Urinary bladder (tissue), 3 donors: ENCODE measurements at regions not wholly inside any gene's neighbourhood (a gene's known extent, or its start where the extent isn't known, plus 50 kb on each side); places are given as distances from the start of the nearest gene placed in this dataset.
"Not testable (repeated sequence)": the region's sequence is repeated elsewhere in the genome, so short reads cannot be mapped to it uniquely, and the experiment has no call there.

Experiments used
- DNase-seq: peaks from one replicate; pipeline ENCODE4 v3.0.0-alpha.2; 2015; ENCODE audit errors: extremely low spot score
- H3K27ac ChIP-seq: one replicate; pipeline ENCODE4 v1.5.1; 2013; ENCODE audit warnings: low read depth, mild to moderate bottlenecking, moderate library complexity
- H3K36me3 ChIP-seq: one replicate; pipeline ENCODE4 v1.6.1; 2013; ENCODE audit warnings: mild to moderate bottlenecking, moderate library complexity; ENCODE audit not compliant: insufficient read depth
- H3K4me1 ChIP-seq: one replicate; pipeline ENCODE4 v1.6.1; 2013; ENCODE audit warnings: mild to moderate bottlenecking, moderate library complexity; ENCODE audit not compliant: insufficient read depth
- H3K4me3 ChIP-seq: one replicate; pipeline ENCODE4 v1.5.1; 2013; ENCODE audit warnings: low read depth, low read length
- WGBS: extraction: QIAGEN DNeasy Blood & Tissue Kit; methylation state at CpG from one replicate; pipeline ENCODE4 v1.1.7; 2013; 5-methylcytosine and 5-hydroxymethylcytosine counted together
- donor health status: healthy with polysubstance abuse.
- donor health status: healthy.

DNA sequence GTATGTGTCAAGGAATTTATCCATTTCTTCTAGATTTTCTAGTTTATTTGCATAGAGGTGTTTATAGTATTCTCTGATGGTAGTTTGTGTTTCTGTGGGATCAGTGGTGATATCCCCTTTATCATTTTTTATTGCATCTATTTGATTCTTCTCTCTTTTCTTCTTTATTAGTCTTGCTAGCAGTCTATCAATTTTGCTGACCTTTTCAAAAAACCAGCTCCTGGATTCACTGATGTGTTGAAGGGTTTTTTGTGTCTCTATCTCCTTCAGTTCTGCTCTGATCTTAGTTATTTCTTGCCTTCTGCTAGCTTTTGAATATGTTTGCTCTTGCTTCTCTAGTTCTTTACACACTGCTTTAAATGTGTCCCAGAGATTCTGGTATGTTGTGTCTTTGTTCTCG lies 307.3 kb downstream of the RPS6KC1 start:
- H3K27ac ChIP-seq, H3K4me1 ChIP-seq, H3K4me3 ChIP-seq, DNase-seq, H3K36me3 ChIP-seq: not testable (repeated sequence)
- 76% methylated on average over 1 of the region's 1 CpG for WGBS

DNA sequence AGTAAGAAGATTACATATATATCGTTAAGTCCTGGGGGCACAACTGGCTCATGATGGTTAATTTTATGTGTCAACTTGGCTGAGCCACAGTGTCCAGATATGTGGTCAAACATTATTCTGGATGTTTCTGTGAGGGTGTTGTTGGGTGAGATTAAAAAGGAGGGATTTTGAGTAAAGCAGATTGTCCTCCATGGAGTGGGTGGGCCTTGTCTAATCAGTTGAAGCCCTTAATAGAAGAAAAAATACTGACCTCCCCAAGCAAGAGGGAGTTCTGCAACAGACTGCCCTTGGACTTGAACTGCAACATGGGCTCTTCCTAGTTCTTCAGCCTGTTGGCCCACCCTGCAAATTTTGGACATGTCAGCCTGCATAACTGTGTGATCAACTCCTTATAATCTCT lies 311.6 kb downstream of the RPS6KC1 start:
- no peak for DNase-seq
- WGBS, result 99% methylated on average over 1 of the region's 1 CpG
- H3K36me3 ChIP-seq, result no peaks in the 10 kb centered on the region
- H3K4me1 ChIP-seq, result no peaks in the 10 kb centered on the region
- H3K27ac ChIP-seq, result no peak overlapping the region
- no peak overlapping the region for H3K4me3 ChIP-seq

DNA sequence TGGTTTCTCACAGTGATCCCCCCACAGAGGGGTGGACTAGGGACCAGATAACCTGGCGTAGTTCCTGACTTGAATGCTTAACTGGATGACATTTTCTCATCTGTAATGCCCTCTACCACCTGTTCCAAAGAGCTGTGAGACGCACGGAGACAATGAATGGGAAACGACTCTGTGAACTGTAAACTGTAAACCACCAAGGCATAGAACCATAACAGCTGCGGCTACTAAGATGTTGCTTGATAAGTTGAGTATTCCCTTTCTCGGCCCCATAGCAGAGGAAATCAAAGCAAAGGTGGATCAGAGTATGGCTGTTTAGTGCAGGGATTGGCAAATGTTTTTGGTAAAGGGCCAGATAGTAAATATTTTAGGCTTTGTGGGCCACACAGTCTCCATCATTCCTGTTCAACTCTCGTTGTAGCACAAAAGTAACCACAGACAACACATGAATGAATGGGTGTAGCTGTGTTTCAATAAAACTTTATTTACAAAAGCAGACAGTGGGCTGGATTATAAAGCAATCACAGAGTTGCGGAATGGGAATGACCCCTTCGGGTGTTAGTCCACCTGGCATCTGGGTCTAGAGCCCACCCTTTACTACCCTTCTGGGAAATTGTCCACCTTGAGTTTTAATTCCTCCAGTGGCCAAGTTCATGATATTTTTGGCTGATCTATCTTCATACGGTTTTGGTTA lies 315.2 kb downstream of the RPS6KC1 start:
- Histone ChIP-seq H3K4me3 (no peak overlapping the region), H3K4me1 (no peaks in the 10 kb centered on the region), H3K36me3 (no peaks in the 10 kb centered on the region), H3K27ac (no peak overlapping the region)
- 74% methylated on average over 10 of the region's 10 CpGs for WGBS
- no peak for DNase-seq

DNA sequence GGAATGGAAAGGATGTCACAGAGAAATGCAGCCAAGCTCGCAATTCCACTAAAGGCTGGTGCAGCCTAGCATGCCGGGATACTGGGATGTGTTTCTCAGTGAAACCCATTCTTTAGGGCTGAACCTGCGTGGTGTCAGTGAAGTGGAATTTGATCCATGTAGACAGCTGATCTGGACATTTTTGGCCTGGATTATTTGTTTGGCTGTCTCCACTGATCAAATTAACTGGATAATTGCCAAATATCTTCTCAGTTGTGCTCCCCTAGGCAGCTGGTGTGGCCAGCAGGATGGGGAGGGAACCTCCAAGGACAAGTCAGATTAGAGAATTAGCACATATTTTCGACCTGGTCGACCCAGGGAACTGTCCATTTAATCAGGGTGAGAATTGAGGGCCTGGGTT lies 318.4 kb downstream of the RPS6KC1 start:
- no peak for DNase-seq
- Histone ChIP-seq H3K36me3 (no peaks in the 10 kb centered on the region), H3K4me1 (no peaks in the 10 kb centered on the region), H3K4me3 (no peak overlapping the region), H3K27ac (no peak overlapping the region)
- WGBS, result 82% methylated on average over 5 of the region's 5 CpGs

- 86% methylated on average over 5 of the region's 5 CpGs for WGBS
- Histone ChIP-seq H3K27ac (no peak overlapping the region), H3K36me3 (no peaks in the 10 kb centered on the region), H3K4me1 (no peaks in the 10 kb centered on the region), H3K4me3 (no peak overlapping the region)
- DNase-seq, result no peak
These were observed 319.5 kb downstream of the RPS6KC1 start for GRCh38 chr1:213370523-213370922.

DNA sequence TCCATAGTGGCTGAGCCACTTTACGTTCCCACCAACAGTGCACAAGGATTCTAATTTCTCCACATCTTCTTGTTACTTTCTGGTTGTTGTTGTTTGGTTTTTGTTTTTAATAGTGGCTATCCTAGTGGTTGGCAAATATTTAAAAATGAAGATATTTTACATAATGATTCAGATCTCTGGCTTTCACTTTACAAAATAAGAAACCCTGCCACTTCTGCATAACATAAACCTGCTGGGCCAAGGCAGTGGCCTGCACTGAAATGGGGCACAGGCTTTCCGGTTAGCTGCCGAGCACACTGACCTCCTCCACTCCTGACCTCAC lies 320.4 kb downstream of the RPS6KC1 start:
- DNase-seq, result no peak
- Histone ChIP-seq H3K4me3 (no peak overlapping the region), H3K27ac (no peak overlapping the region), H3K36me3 (no peaks in the 10 kb centered on the region), H3K4me1 (no peaks in the 10 kb centered on the region)
- WGBS, result 90% methylated on average over 3 of the region's 3 CpGs

GRCh38 chr1:213371847-213372619 lies 321.0 kb downstream of the RPS6KC1 start:
- Histone ChIP-seq H3K4me3 (no peak overlapping the region), H3K27ac (no peak overlapping the region), H3K36me3 (no peaks in the 10 kb centered on the region), H3K4me1 (no peaks in the 10 kb centered on the region)
- no peak for DNase-seq
- WGBS, result 88% methylated on average over 9 of the region's 9 CpGs

DNA sequence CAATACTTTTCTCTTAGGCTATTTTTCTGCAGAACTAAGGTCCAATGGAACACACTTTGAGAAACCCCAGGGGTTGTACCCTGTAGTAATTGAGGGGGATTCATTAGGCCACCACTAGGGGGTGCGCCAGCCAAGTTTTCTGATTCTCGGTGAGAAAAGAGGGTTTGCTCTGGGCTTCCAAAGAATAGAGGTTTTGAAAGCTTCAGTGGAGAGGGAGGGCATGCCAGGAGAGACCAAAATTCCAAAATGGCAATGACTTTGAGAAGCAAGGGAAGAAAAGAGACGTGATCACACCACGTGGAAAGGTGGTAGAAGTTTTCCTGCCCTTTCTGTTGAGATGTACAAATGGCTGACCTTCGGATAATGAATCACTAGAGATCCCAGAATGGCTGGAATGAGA lies 323.3 kb downstream of the RPS6KC1 start:
- WGBS, result 37% methylated on average over 5 of the region's 5 CpGs
- Histone ChIP-seq H3K27ac (no peak overlapping the region), H3K4me3 (no peak overlapping the region), H3K4me1 (no peaks in the 10 kb centered on the region), H3K36me3 (no peaks in the 10 kb centered on the region)
- peak; percentile 39 for DNase-seq

DNA sequence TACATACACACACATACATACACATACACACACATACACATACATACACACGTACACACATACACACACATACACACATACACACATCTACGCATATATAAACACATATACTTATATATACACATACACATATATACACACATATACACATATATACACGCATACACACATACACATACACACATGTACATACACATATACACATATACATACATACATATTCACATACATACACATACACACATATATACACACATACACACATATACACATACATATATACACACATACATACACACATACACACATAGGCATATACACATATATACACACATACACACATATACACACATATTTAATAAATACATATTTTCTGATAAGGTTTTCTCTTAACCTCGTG lies 324.0 kb downstream of the RPS6KC1 start:
- H3K27ac ChIP-seq, result no peak overlapping the region
- H3K4me1 ChIP-seq, result no peaks in the 10 kb centered on the region
- H3K36me3 ChIP-seq, result no peaks in the 10 kb centered on the region
- no peak for DNase-seq
- no peak overlapping the region for H3K4me3 ChIP-seq
- 89% methylated on average over 4 of the region's 4 CpGs for WGBS

DNA sequence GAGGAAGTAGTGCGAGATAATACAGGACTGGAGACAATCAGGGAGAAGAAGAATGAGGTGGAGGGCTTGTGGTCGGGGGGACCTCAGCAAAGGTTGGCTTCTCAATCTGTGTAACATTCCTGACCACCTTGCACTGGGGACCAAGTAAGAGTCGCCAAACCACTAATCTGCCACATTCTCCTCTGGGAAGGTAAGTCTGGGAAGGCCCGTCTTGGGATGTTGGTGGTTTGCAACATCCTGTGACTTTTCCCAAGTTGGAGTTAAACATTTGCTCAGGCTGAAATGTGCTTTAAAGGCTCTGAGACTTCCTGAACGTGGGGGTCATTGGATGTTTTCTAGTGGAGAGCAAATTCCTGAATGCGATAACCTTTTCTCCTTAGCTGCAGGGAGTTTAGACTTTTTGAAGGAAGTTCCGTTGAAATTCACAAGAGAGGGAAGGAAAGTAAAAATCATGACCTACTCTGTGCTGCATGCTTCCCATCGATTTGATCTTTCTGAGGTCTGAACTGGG lies 325.9 kb downstream of the RPS6KC1 start:
- Histone ChIP-seq H3K4me3 (no peak overlapping the region), H3K36me3 (no peaks in the 10 kb centered on the region), H3K27ac (no peak overlapping the region), H3K4me1 (no peaks in the 10 kb centered on the region)
- DNase-seq, result no peak
- WGBS, result 58% methylated on average over 8 of the region's 8 CpGs

GRCh38 chr1:213380865-213381264 lies 329.8 kb downstream of the RPS6KC1 start:
- Histone ChIP-seq H3K4me1 (no peaks in the 10 kb centered on the region), H3K27ac (no peak overlapping the region), H3K36me3 (no peaks in the 10 kb centered on the region), H3K4me3 (no peak overlapping the region)
- DNase-seq, result no peak
- 86% methylated on average over 11 of the region's 11 CpGs for WGBS

GRCh38 chr1:213381572-213382084 lies 330.6 kb downstream of the RPS6KC1 start:
- DNase-seq, result no peak
- Histone ChIP-seq H3K4me3 (no peak overlapping the region), H3K27ac (no peak overlapping the region), H3K4me1 (no peaks in the 10 kb centered on the region), H3K36me3 (no peaks in the 10 kb centered on the region)
- WGBS, result 19% methylated on average over 17 of the region's 17 CpGs

GRCh38 chr1:213383465-213383864 lies 332.4 kb downstream of the RPS6KC1 start:
- DNase-seq, result no peak
- H3K36me3 ChIP-seq, result no peaks in the 10 kb centered on the region
- WGBS, result 95% methylated on average over 3 of the region's 3 CpGs

GRCh38 chr1:213385201-213385600 lies 334.2 kb downstream of the RPS6KC1 start:
- H3K27ac ChIP-seq, result no peak overlapping the region
- no peaks in the 10 kb centered on the region for H3K4me1 ChIP-seq
- no peak for DNase-seq
- H3K36me3 ChIP-seq, result no peaks in the 10 kb centered on the region
- no peak overlapping the region for H3K4me3 ChIP-seq
- 92% methylated on average over 1 of the region's 1 CpG for WGBS

More at GRCh38 chr1:213383465-213383864, 332.4 kb downstream of the RPS6KC1 start:
- Histone ChIP-seq H3K4me3 (no peak overlapping the region), H3K27ac (no peak overlapping the region), H3K4me1 (no peaks in the 10 kb centered on the region)
